Inflammatory macrophage treated with lipopolysaccharide for 4 hours (primary cell): ENCODE measurements at regions not wholly inside any gene's neighbourhood (a gene's known extent, or its start where the extent isn't known, plus 50 kb on each side); places are given as distances from the start of the nearest gene placed in this dataset.

Experiments
- DNase-seq: peaks from one replicate; pipeline ENCODE4 v3.0.0-alpha.2; 2020

- DNase-seq, result no peak
Measured at GRCh38 chr18:30298769-30299168, 743.8 kb downstream of the DSC3 start.

DNA sequence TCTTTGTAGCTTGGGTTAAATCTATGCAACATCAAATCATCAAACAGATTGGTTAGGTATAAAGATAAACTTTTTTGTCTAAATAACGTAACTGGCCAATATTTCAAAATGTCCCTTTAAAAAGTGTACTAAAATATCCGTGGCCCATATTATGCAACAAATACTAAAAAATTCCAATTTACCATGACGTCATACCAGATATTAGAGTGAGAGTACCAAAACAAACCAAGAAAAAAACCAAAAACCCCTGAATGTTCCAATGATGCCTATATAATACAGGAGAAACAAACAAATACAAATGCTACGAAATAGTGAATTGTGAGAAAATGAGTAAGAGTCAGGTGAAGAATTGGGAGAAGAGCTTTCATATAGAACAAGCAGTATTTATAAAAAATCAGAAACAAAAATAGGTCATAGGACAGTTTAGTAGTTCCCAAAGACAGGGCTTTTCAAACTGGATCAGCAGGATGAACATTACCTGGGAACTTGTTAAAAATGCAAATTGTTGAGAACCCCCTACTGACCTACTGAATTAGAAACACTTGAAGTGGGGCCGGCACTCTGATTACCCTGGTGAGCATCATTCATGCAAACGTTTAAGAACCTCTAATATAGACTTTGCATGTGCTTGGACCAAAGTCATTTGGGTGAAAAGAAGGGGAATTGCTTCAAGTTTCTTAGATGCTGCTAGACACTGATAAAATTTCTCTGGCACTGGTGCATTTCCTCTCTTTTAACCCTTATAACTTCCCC is 753.7 kb downstream of the DSC3 start:
- no peak for DNase-seq

- peak; percentile 47 for DNase-seq
Measured at GRCh38 chr18:30280861-30281470, 761.6 kb downstream of the DSC3 start.

DNA sequence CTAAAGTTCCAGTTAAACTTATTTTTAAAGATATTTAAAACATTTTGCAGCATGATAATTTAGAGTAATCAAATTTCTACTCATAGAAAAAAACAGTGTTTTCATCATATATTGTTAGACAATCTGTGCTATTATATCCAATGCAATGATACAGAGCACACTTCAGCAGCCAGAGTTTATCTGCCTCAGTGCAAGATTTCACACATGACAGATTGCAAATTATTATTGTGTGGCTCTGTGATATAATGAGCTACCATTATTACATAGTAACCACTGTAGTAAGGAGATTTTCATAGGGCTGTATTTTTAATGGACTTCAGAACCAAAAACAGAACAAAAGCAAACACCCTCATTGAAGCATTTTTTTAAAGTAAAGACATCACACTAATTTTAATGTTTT is 762.4 kb downstream of the DSC3 start:
- DNase-seq, result no peak

DNA sequence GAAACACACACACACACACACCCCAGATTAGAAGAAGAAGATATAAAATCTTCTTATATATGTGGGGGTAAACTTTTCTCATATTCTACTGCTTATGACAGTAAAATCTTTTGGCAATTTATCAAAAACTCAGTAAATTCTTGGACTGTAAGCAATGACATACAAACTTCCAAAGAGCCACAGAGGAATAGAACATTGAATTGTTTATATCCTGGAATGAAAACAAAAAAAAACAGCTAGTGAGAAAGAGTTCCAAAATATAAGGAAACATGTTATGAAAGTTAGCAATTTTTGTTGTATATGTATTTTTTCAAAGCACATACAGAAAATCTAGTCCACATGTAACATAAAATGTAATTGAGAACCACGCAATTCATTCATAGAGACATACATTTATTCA is 764.9 kb downstream of the DSC3 start:
- DNase-seq, result no peak

DNA sequence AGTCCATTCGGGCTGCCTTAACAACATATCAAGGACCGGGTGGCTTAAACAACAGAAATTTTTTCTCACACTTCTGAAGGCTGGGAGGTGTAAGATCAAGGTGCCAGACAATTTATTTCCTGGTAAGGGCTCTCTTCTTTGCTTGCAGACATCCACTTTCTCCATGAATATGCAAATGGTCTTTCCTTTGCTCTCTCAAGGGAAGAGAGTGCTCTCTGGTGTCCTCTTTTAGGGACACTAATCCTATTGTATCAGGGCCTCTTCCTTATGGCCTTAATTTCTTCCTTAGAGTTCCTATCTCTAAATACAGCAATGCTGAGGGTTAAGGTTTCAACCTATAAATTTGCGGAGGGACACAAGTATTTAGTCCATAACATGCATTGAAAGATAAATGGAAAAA is 770.8 kb downstream of the DSC3 start:
- DNase-seq, result no peak

- no peak for DNase-seq
Measured at GRCh38 chr18:30265190-30265589, 777.4 kb downstream of the DSC3 start.

DNA sequence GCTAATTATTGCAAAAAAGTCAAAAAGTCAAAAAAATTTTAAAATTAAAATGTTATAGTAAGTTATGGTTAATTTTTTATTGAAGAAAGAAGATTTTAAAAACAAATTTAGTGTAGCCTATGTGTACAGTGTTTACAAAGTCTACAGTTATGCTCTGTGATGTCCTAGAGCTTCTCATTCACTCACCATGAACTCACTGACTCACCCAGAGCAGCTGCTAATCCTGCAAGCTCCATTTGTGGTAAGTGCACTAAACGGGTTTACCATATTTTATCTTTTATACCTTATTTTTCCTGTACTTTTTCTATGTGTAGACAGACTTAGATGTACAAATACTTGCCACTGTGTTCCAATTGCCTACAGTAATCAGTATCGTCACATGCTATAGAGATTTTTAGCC is 788.2 kb downstream of the DSC3 start:
- DNase-seq, result no peak

GRCh38 chr18:30248056-30248455 is 794.5 kb downstream of the DSC3 start:
- no peak for DNase-seq

DNA sequence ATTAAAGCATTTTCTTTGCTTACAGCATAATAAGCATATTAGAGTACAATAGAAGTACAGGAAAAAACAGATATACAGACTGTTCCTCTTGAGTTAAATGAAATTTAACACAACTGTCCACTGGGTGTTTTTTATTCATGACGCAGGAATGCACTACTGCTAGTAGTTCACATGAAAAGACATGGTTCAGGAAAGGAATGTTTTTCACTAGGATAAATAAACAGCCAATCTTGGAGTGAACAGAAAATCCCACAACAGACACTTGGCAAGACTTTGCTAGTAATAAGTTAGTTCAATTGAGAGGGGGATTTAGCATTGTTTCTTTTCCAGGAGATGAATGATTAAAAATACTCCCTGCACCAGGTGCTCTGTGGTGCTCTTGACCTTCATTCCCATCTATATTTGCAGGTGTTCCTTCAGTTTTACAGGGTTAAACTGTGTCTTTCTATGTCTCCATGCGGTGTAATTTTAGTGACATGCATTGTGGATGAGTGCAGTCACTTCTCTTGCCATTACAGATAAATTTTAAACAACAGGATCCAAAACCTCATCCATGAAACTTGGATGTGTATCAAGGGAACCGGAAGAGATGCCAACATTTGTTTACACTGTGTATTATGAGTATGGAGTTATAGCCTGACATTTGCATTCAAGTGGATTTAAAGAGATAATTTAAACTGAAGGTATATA is 796.6 kb downstream of the DSC3 start:
- no peak for DNase-seq

DNA sequence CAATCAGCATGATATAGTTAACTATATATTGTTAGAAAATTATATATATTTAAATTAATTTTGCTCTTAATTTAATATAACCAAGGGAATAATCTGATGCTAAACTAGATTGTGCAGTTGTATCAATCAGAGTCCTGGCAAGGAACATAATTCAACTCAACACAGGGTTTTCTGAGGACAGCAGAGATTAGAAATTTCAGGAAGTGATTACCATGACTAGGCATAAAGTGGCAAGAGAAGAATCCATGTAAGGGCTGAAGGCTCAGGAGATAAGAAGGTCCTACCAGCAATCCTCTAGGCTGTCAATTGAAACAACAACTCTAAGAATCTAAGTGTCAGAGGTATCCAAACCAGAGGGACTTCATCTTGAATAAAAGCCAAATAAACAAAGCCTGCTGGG is 807.8 kb downstream of the DSC3 start:
- DNase-seq, result no peak

- DNase-seq, result no peak
Measured at GRCh38 chr18:30211112-30211511, 831.4 kb downstream of the DSC3 start.

GRCh38 chr18:30208546-30208945 is 834.0 kb downstream of the DSC3 start:
- DNase-seq, result no peak

- no peak for DNase-seq
Measured at GRCh38 chr18:30192216-30192615, 850.3 kb downstream of the DSC3 start.

GRCh38 chr18:30186245-30186644 is 856.3 kb downstream of the DSC3 start:
- DNase-seq, result no peak

- DNase-seq, result no peak
Measured at GRCh38 chr18:30177056-30177455, 865.5 kb downstream of the DSC3 start.

DNA sequence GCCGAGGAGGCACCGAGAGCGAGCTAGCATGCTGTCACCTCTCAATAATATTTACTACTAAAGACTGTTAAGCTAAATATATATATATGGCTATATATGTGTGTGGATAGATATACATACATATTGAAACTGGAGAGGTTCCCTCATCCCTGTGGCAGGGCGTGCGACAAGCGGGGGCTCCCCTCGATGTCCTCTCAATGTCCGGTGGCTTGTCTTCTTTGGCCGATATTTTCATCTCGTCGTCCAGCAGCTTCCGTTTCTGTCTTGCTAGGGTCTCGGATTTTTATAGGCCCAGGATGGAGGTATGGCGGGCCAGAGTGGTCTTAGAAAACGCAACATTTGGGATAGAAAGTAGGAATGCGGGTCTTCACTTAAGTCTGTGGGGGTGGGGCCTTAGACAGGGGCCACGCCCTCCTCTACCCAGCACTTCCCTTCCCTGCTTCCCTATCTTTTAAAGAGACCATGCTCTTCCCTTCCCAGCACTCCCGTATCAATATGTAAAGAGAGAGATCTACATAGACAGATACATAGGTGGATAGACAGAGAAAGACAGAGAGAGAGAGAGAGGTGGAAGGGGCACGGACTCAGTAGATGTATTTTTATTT is 866.8 kb downstream of the DSC3 start:
- DNase-seq, result no peak

DNA sequence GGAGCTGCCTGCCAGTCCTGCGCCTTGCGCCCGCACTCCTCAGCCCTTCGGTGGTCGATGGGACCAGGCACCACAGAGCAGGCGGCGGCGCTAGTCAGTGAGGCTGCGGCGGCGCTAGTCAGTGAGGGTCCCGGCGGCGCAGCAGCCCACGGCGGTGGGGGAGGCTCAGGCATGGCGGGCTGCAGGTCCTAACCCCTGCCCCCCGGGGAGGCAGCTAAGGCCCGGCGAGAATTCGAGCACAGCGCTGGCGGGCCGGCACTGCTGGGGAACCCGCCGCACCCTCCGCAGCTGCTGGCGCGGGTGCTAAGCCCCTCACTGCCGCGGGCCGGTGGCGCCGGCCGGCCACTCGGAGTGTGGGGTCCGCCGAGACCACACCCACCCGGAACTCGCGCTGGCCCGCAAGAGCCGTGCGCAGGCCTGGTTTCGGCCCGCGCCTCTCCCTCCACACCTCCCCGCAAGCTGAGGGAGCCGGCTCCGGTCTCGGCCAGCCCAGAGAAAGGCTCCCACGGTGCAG is 867.4 kb downstream of the DSC3 start:
- DNase-seq, result no peak

- no peak for DNase-seq
Measured at GRCh38 chr18:30163573-30163972, 879.0 kb downstream of the DSC3 start.

DNA sequence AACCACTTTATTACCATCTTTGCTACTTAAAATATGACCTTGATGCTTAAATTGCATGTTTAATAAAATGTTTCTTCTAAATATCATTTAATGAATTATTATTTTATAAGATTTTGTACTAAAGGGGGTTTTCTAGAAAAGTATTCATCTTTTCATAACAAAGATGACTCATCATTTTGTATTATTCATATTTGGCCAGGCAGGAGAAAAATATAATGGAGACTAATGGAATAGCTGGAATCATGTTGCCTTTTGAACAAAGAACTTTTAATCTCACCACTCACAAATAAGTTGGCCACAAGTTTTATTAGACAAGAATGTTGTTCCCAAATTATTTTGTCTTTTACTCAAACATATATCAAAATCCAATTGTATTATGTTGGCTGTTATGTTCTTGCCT is 882.4 kb downstream of the DSC3 start:
- DNase-seq, result no peak

DNA sequence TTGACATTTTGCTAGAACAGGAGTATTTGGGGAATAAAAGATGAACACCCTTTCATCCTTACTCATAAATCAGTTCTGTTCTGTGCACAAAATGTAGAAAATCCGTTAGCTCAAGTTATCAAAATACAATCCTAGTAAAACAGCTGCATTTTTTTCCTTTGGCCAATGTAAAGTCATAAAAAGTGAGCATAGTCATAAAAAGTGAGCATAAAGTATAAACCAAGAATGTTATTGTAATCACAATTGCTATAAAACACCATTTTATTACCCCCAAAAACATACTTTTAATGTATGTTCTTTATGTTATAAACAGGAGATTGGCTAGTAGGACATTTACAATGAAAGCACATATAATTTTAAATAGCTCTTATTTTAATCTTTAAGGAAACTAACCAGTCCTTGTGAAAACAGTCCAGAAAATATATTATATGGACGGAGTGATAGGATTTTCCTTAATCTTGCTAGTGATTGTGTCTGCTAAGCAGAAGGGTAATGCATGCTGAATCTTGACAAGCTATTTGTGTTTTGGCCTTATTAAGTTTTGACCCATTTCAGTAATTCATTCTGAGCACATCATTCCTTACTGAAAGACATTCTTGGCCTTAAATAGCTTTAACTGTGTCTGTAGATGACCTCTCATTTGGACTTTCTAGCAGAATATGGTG is 891.8 kb downstream of the DSC3 start:
- no peak for DNase-seq

DNA sequence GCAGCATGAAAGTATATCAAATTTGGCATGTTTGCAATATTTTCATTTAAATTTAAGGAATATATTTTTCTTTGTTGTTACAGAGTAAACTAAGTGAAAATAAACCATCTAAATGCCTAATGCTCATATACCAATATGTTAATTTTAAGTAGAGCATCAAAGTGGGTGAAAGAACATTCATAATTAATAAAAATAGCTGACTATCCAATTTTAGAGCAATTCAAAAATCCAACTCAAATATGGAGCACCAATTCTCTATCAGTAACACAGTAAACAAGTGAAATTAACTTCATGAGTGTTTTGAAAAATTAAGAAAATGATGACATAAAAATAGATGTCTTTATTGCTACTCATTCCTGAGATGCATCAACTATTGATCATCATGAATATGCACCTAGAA is 893.0 kb downstream of the DSC3 start:
- no peak for DNase-seq

DNA sequence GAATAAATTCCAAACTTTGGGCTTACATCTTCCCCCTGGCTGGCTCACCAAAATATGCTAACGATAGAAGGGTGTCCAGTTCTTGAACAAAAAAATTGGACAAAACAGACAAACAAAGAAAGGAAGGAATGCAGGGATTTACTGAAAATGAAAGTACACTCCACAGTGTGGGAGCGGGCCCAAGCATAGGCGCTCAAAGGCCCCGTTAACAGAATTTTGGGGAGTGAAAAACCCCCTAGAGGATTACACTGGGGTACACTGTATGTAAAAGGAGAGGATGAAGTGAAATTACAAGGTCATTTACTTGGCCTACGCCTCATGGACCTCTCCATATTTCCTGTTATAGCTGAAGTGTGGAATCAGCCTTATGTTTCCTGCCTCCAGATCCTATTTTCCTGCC is 899.7 kb downstream of the DSC3 start:
- DNase-seq, result no peak
